Activated CD4-positive, alpha-beta T cell treated with anti-CD3 and anti-CD28 coated beads, Interleukin-2, amount 50 U/mL, for 48 hours (primary cell): ENCODE measurements at regions not wholly inside any gene's neighbourhood (a gene's known extent, or its start where the extent isn't known, plus 50 kb on each side); places are given as distances from the start of the nearest gene placed in this dataset.

ENCODE experiments used
- DNase-seq, 2 experiments: peaks; one replicate each; pipeline ENCODE4 v3.0.0-alpha.2; 2020

- no peak for DNase-seq
Observed at GRCh38 chr7:21099432-21099831, 312.7 kb upstream of the SP8 start.

- DNase-seq = no peak
Observed at GRCh38 chr7:21099955-21100354, 313.3 kb upstream of the SP8 start.

DNA sequence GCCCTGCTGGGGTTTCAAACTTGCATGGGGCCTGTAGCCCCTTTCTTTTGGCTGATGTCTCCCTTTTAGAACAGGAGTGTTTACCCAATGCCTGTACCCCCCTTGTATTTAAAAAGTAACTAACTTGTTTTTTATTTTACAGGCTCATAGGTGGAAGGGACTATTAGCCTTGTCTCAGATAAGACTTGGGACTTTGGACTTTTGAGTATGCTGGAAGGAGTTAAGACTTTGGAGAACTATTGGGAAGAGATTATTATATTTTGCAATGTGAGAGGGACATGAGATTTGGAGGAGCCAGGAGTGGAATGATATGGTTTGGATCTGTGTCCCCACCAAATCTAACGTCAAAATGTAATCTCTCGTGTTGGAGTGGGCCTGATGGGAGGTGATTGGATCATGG, 314.9 kb upstream of the SP8 start:
- DNase-seq = no peak

- DNase-seq = no peak
Observed at GRCh38 chr7:21103426-21104123, 316.9 kb upstream of the SP8 start.

DNA sequence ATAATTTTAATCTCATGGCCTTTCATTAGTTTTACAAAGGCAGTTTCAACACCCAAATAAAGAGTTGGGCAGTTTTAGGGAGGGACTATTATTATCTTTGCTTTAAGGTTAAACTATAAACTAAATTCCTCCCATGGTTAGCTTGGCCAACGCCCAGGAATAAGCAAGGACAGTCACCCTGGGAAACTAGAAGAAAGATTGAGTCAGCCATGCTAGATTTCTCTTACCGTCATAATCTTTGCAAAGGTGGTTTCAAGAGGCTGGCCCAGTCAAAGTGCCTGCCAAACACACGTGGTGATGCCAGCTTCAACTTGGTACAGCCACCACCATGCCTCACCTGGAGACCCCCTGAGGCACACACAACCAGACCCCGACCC, 317.4 kb upstream of the SP8 start:
- no peak for DNase-seq

DNA sequence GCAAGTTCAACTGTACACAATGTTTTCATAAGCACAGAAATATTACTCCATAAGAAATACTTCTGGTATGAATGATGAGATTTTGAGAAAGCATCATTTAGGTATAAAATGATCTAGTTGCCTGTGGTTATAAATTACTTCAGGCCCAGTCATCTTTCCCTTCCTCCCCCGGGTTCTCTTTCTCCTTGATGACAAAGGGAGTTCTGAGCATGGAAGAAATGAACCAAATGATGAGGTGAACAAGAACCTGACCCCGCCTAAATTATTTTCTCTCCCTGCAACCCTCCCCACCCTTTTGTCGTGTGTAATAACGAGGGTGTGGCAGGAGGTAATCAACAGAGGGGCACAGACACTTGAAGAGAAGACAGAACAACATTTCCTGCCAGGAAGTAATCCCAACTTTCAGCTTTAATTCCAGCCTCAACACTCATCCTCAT, 319.6 kb upstream of the SP8 start:
- no peak for DNase-seq

GRCh38 chr7:21107101-21107500, 320.4 kb upstream of the SP8 start:
- DNase-seq = no peak

DNA sequence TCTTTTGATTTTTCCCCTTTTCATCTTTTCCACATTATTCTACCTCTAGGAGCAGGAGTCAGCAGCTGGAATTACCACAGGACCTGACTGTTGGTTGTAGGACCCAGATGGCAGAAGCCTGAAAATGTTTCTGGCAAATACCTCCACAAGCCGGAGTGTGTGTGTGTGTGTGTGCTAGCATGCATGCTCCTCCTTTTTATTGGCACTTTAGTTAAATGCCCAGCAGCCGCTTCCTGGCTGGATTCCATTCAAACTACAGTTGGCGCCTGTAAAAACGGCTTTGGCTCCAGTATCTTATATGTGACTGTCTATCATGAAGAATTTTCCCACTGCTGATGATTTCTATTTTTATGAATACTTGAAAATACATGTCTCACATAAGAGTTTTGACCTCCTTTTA, 319.7 kb upstream of the SP4 start:
- DNase-seq = no peak

DNA sequence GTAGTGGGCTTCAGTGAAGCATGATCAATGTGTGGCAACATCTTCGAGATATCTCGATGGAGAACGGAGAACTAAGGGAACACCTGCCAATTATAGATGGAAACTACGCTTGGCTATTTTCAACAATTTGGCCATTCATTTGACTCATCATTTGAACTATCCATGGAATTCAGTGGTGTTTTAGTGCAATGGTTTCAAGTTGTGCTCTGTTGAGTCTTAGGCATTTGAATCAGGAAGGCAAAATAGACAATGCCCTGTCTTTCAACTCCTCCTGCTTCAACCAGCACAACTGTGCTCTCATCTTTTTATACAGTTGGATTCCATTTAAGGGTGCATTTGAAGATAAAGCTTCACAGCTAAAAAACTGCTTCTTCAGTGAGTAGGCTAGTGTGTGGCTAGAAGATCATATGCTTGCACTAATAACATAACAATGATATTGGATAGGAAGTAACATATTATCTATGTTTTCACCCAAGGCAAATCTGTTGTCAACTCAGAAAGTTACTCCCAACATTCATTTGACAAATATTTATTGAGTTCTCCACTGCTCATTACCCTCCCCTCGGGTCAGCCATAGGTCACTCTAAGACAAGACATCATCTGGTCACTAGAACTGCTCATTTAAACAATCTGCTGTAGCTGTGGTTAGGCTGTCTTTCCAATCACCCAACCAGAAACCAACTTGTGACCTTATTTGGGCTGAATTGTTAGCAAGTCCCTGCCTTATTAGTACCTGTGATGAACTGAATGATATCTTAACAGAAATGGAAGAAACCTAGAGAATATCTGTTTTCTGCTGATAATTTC, 314.1 kb upstream of the SP4 start:
- DNase-seq = no peak

DNA sequence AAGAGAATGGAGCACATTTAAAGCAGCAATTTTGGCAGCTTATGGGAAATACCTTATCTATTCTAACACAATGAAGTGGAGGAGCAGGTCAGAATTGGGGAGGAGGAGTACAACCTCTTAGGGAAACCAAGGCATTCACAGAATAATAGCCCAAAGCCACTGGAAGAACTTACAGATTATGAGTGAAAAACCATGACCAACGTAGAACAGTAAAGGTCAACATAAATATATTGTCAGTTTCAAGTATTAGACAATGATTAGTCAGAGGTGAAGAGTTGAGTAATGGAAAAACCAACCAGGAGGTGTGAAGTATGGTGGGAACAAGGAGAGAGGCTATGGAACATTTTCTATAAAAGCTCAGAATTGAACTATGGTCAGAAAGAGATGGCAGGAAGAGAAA, 304.3 kb upstream of the SP4 start:
- no peak for DNase-seq

GRCh38 chr7:21125297-21125696, 302.6 kb upstream of the SP4 start:
- DNase-seq = no peak

DNA sequence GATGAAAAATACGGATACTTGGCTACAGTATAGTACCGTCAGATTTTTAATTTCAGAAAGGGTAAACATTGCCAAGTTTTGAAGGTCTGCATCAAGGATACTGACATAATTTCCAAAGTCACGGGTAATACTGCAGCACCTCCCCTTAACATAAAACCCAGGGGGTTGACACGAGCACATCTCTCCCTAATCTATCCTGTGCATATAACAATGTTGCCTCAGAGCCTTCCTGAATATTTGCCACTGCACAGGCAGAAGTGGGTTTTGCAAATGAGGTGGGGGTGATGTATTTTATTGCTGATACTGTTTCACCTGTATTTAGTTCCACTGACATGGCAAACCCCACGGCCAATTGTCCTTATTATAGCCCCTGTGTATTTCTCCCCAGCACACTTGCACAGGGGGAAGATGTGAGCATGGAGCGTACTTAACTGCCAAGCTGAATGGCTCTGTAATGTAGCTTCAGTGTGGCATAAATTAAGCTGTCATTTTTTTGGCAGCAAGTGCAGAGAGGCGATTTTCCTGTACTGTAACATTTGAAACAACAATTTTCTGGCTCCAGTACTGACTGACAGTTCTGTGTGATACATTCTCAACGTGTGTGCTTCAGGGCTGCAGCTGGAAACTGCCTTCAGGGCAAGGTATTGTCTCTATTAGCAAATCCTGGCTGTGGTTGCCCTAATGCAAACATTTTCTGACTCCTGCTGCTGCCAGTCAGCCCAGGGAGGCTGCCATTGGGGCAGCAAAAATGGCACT, 299.6 kb upstream of the SP4 start:
- DNase-seq = no peak

GRCh38 chr7:21131897-21132296, 296.0 kb upstream of the SP4 start:
- no peak for DNase-seq

DNA sequence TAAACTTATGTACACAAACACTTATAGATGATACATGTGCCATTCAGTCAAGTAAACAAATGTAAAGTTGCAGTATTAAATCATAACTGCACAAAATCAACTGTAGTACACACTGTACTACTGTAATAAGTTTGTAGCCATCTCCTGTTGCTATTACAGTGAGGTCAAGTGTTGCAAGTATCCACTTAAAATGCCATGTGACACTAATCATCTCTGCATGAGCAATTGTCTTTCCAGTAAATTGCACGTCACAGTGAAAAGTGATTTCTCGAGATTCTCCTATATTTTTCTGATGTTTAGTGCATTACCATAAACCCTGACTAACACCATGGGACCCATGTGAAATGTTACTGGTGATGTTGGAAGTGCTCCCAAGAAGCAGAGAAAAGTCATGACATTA, 293.3 kb upstream of the SP4 start:
- DNase-seq = no peak

DNA sequence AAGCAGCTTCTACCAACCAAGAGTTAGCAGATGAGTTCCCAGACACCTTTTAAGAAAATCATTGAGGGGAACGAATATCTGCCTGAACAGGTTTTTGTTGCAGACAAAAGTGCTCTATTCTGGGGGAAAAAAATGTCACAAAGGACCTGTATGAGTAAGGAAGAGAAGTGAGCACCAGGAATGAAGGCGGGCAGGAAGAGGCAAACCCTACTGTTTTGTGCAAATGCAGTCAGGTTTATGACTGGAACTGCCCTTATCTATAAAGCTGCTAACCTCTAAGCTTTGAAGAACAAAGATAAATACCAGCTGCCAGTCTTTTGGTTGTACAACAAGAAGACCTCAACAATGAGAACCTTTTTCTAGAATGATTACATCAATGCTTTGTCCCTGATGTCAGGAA, 292.4 kb upstream of the SP4 start:
- no peak for DNase-seq

DNA sequence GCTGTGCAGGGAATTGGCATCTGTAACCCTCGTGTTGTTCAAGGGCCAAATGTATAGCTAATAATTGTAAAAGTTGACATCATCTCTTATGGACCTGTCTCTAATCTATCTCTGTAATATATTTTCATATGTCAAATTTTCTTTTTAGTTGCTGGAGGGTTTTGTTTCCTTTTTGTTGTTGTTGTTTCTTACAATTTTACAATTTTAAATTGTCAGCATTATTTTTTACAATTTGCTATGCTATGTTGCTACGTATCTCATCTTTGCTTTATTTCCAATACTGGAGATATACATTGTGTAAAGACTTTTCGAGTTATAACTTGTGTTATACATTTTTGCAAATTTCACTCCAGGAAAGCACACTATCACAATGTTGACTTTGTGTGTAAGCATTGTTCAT, 290.2 kb upstream of the SP4 start:
- DNase-seq = no peak

DNA sequence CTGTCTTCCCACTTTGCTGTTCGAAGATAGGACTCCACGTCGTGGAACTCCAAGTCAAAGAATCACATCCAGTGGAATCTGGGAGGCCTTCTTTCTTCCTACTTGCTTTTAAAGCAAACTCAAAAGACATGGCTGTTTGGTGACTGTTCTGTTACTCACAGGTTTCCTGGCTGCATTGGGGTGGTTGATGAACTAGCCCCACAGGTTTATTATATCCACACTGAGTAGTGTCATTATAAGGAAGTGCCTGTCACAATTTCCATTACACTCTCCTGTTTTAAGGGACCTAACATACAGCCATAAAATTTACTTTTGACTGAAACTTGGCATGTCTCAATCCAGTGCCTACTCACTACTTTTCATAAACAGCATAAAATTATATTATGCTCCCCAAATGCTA, 287.3 kb upstream of the SP4 start:
- no peak for DNase-seq

DNA sequence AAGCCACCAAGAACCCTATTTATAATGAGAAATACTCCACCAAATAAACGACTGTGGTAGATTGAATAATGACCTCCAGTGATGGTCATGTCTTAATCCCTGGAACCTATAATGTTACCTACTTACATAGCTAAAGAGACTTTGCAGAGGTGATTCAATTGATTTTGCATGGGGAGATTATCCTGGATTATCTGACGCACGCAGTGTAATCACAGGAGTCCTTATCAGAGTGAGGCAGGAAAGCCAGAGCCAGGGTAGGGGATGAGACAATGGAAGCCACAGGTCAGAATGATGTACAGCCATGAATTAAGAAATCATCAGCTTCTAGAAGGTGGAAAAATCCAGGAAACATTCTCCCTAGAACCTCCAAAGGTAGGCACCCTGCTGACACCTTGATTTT, 286.4 kb upstream of the SP4 start:
- DNase-seq = no peak

DNA sequence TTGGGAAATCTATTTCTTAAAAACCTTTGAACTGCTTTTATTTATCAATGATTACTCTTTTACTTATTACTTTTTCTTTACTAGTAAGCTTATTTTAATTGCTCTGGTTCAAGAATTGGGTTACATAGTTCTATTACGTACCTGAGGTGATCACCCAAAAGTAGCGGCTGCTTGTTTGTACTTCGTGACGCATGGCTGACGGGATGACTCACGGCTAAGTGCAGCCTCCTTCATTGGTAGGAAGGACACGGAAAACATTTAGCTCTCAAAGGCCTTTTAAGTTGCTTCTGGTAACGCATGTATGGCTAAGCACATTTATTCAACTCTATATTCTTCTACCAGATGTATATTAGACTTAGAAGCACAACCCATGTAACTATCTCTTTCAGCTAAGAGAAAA, 285.8 kb upstream of the SP4 start:
- DNase-seq = no peak

- no peak for DNase-seq
Observed at GRCh38 chr7:21146642-21147423, 281.1 kb upstream of the SP4 start.

- DNase-seq = no peak
Observed at GRCh38 chr7:21149809-21150208, 278.1 kb upstream of the SP4 start.

GRCh38 chr7:21154614-21155013, 273.3 kb upstream of the SP4 start:
- no peak for DNase-seq

DNA sequence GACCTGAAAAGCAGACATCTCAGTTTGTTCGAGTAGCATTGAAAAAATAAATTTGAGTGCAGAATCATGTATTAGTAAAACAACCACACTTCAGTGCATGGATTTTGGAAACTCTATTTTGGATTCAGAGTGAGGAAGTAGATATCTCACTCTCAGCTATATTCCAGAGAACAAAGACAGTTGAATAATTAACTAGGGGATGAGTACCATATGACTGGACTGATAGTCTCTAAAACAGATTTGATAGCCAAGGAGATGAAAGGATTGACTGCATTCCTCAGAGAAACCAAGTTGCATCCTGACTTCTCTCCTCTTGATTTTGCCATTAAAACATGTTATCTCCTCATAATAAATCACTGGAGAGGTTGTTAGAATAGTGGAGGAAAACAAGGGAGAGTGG, 268.4 kb upstream of the SP4 start:
- DNase-seq = no peak
